ENCODE measurements at regions not wholly inside any gene's neighbourhood (a gene's known extent, or its start where the extent isn't known, plus 50 kb on each side); places are given as distances from the start of the nearest gene placed in this dataset.

- TF ChIP-seq REST (IDR thresholded peaks at IDR 0.05; ENCODE audit: insufficient read depth in 1 of 2, low read depth in 2 of 2, low read length in 2 of 2) (no peak), SIN3A (IDR thresholded peaks at IDR 0.05; ENCODE audit: borderline replicate concordance, insufficient read depth, low read length) (no peak), POLR2AphosphoS5 (IDR thresholded peaks at IDR 0.05; ENCODE audit: low read depth, low read length) (no peak), TAF1 (IDR thresholded peaks at IDR 0.05; ENCODE audit: borderline replicate concordance, insufficient read depth, low read length) (no peak), FOXP2 (optimal IDR thresholded peaks at IDR 0.05; ENCODE audit: borderline replicate concordance, extremely low read depth, extremely low read length, insufficient read depth) (no peak)
Observed at GRCh38 chr5:4199049-4199841, 603.6 kb downstream of the IRX1 start.

GRCh38 chr5:4203146-4203545 lies 607.5 kb downstream of the IRX1 start:
- TF ChIP-seq POLR2AphosphoS5 (IDR thresholded peaks at IDR 0.05; ENCODE audit: low read depth, low read length): no peak
- no peak for TF ChIP-seq REST (IDR thresholded peaks at IDR 0.05; ENCODE audit: insufficient read depth in 1 of 2, low read depth in 2 of 2, low read length in 2 of 2)
- no peak for TF ChIP-seq FOXP2 (optimal IDR thresholded peaks at IDR 0.05; ENCODE audit: borderline replicate concordance, extremely low read depth, extremely low read length, insufficient read depth)
- TF ChIP-seq TAF1 (IDR thresholded peaks at IDR 0.05; ENCODE audit: borderline replicate concordance, insufficient read depth, low read length): no peak
- no peak for TF ChIP-seq SIN3A (IDR thresholded peaks at IDR 0.05; ENCODE audit: borderline replicate concordance, insufficient read depth, low read length)

GRCh38 chr5:4204276-4205141 lies 608.9 kb downstream of the IRX1 start:
- no peak for TF ChIP-seq REST (IDR thresholded peaks at IDR 0.05; ENCODE audit: insufficient read depth in 1 of 2, low read depth in 2 of 2, low read length in 2 of 2)
- no peak for TF ChIP-seq FOXP2 (optimal IDR thresholded peaks at IDR 0.05; ENCODE audit: borderline replicate concordance, extremely low read depth, extremely low read length, insufficient read depth)
- TF ChIP-seq SIN3A (IDR thresholded peaks at IDR 0.05; ENCODE audit: borderline replicate concordance, insufficient read depth, low read length): no peak
- no peak for TF ChIP-seq POLR2AphosphoS5 (IDR thresholded peaks at IDR 0.05; ENCODE audit: low read depth, low read length)
- no peak for TF ChIP-seq TAF1 (IDR thresholded peaks at IDR 0.05; ENCODE audit: borderline replicate concordance, insufficient read depth, low read length)

GRCh38 chr5:4205398-4205797 lies 609.8 kb downstream of the IRX1 start:
- TF ChIP-seq REST (IDR thresholded peaks at IDR 0.05; ENCODE audit: insufficient read depth in 1 of 2, low read depth in 2 of 2, low read length in 2 of 2): no peak
- TF ChIP-seq POLR2AphosphoS5 (IDR thresholded peaks at IDR 0.05; ENCODE audit: low read depth, low read length): no peak
- TF ChIP-seq FOXP2 (optimal IDR thresholded peaks at IDR 0.05; ENCODE audit: borderline replicate concordance, extremely low read depth, extremely low read length, insufficient read depth): no peak
- TF ChIP-seq SIN3A (IDR thresholded peaks at IDR 0.05; ENCODE audit: borderline replicate concordance, insufficient read depth, low read length): no peak
- TF ChIP-seq TAF1 (IDR thresholded peaks at IDR 0.05; ENCODE audit: borderline replicate concordance, insufficient read depth, low read length): no peak

Data from PFSK-1 (cell line).